ENCODE measurements at regions not wholly inside any gene's neighbourhood (a gene's known extent, or its start where the extent isn't known, plus 50 kb on each side); places are given as distances from the start of the nearest gene placed in this dataset.

- Histone ChIP-seq H3K4me1 (peaks cover 12% of the 10 kb centered on the region), H3K4me3 (ENCODE audit: low read depth, low read length) (no peak overlapping the region), H3K9me3 (no peaks in the 10 kb centered on the region), H3K36me3 (no peaks in the 10 kb centered on the region), H3K27me3 (no peaks in the 10 kb centered on the region)
- DNase-seq = no peak
- no peak for TF ChIP-seq CTCF (IDR thresholded peaks at IDR 0.05; ENCODE audit: low read depth, low read length)
These were observed 216.3 kb downstream of the GADD45G start for GRCh38 chr9:89821081-89821480.

GRCh38 chr9:89822996-89823395 lies 218.2 kb downstream of the GADD45G start:
- peaks cover 2% of the 10 kb centered on the region for H3K4me1 ChIP-seq
- H3K36me3 ChIP-seq = no peaks in the 10 kb centered on the region
- H3K4me3 ChIP-seq (ENCODE audit: low read depth, low read length) = no peak overlapping the region
- DNase-seq = no peak
- no peaks in the 10 kb centered on the region for H3K27me3 ChIP-seq
- no peak for TF ChIP-seq CTCF (IDR thresholded peaks at IDR 0.05; ENCODE audit: low read depth, low read length)
- H3K9me3 ChIP-seq = no peaks in the 10 kb centered on the region

- Histone ChIP-seq H3K4me3 (ENCODE audit: low read depth, low read length) (no peak overlapping the region), H3K27me3 (no peaks in the 10 kb centered on the region), H3K36me3 (no peaks in the 10 kb centered on the region), H3K4me1 (no peaks in the 10 kb centered on the region), H3K9me3 (no peaks in the 10 kb centered on the region)
- DNase-seq = no peak
- no peak for TF ChIP-seq CTCF (IDR thresholded peaks at IDR 0.05; ENCODE audit: low read depth, low read length)
These were observed 220.9 kb downstream of the GADD45G start for GRCh38 chr9:89825669-89826068.

GRCh38 chr9:89826186-89826585 lies 221.4 kb downstream of the GADD45G start:
- Histone ChIP-seq H3K4me3 (ENCODE audit: low read depth, low read length) (no peak overlapping the region), H3K36me3 (no peaks in the 10 kb centered on the region), H3K4me1 (no peaks in the 10 kb centered on the region), H3K9me3 (no peaks in the 10 kb centered on the region), H3K27me3 (no peaks in the 10 kb centered on the region)
- TF ChIP-seq CTCF (IDR thresholded peaks at IDR 0.05; ENCODE audit: low read depth, low read length) = no peak
- no peak for DNase-seq

- H3K27me3 ChIP-seq = no peaks in the 10 kb centered on the region; the same call in 1 of the 2 replicates
- no peaks in the 10 kb centered on the region for H3K9me3 ChIP-seq
- H3K36me3 ChIP-seq = no peaks in the 10 kb centered on the region
- H3K4me1 ChIP-seq = no peaks in the 10 kb centered on the region
- TF ChIP-seq CTCF (IDR thresholded peaks at IDR 0.05; ENCODE audit: low read depth, low read length) = no peak
- no peak for DNase-seq
- no peak overlapping the region for H3K4me3 ChIP-seq (ENCODE audit: low read depth, low read length)
These were observed 224.5 kb downstream of the GADD45G start for GRCh38 chr9:89829346-89829745.

- Histone ChIP-seq H3K36me3 (no peaks in the 10 kb centered on the region), H3K4me1 (no peaks in the 10 kb centered on the region), H3K27me3 (no peaks in the 10 kb centered on the region; the same call in 1 of the 2 replicates), H3K4me3 (ENCODE audit: low read depth, low read length) (no peak overlapping the region), H3K9me3 (no peaks in the 10 kb centered on the region)
- no peak for TF ChIP-seq CTCF (IDR thresholded peaks at IDR 0.05; ENCODE audit: low read depth, low read length)
- DNase-seq = no peak
These were observed 230.9 kb downstream of the GADD45G start for GRCh38 chr9:89835666-89836065.
